GM12892 (cell line): ENCODE measurements at regions not wholly inside any gene's neighbourhood (a gene's known extent, or its start where the extent isn't known, plus 50 kb on each side); places are given as distances from the start of the nearest gene placed in this dataset.

Experiments
- POLR2A ChIP-seq: IDR thresholded peaks from 2 replicates; pipeline ENCODE4 v1.6.1; 2011; ENCODE audit warnings: low read depth, low read length, control low read depth
- TAF1 ChIP-seq: IDR thresholded peaks from 2 replicates; pipeline ENCODE4 v1.6.1; 2011; ENCODE audit warnings: low read depth, mild to moderate bottlenecking, control low read depth, low read length, borderline replicate concordance

- TF ChIP-seq TAF1 (no peak), POLR2A (no peak)
Measured at GRCh38 chr10:52999258-52999657, 226.7 kb upstream of the MBL2 start.
